Large intestine (tissue), 3 donors: ENCODE measurements at regions not wholly inside any gene's neighbourhood (a gene's known extent, or its start where the extent isn't known, plus 50 kb on each side); places are given as distances from the start of the nearest gene placed in this dataset.

Experiments
- DNase-seq, 2 donors: peaks; one replicate each; pipeline versions ENCODE4 v3.0.0 to v3.0.0-alpha.2; 2013
- H3K27ac ChIP-seq: one replicate; pipeline ENCODE4 v1.5.1; 2013; ENCODE audit warnings: low read length
- H3K27me3 ChIP-seq: 2 replicates; pipeline ENCODE4 v1.6.1; 2013; ENCODE audit warnings: low read length; ENCODE audit not compliant: control insufficient read depth, insufficient read depth
- H3K36me3 ChIP-seq: 2 replicates; pipeline ENCODE4 v1.6.1; 2013; ENCODE audit warnings: low read length; ENCODE audit not compliant: control insufficient read depth, insufficient read depth
- H3K4me1 ChIP-seq: one replicate; pipeline ENCODE4 v1.6.1; 2013; ENCODE audit warnings: low read length; ENCODE audit not compliant: control insufficient read depth, insufficient read depth
- H3K4me3 ChIP-seq: one replicate; pipeline ENCODE4 v1.5.1; 2013; ENCODE audit warnings: low read length
- H3K9me3 ChIP-seq: one replicate; pipeline ENCODE4 v1.6.1; 2013; ENCODE audit warnings: mild to moderate bottlenecking, low read depth, low read length, moderate library complexity; ENCODE audit not compliant: control insufficient read depth
- WGBS: methylation state at CpG from one replicate; pipeline ENCODE4 v1.1.5; 2013; ENCODE audit warnings: low lambda C conversion rate; ENCODE audit not compliant: insufficient coverage; 5-methylcytosine and 5-hydroxymethylcytosine counted together

DNA sequence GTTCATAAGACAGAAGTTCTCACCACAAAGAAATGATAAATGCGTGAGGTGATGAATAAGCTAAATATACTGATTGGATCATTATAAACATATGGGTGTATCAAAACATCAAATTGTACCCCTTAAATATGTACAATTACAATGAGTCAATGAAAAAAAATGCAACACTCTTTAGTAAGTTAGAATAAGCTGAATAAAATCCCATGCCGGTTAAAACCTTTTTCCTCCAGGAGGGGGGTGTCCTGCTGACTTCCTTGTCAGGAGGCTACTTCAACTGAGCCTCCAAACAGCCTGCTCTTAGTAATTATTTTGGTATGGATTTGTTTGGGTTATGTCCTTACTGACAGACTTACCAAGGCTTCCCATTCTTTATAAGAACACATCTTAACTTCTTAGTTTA is 649.1 kb downstream of the INHBA start:
- no peaks in the 10 kb centered on the region for H3K36me3 ChIP-seq
- WGBS, result 100% methylated on average over 1 of the region's 2 CpGs
- no peaks in the 10 kb centered on the region for H3K4me1 ChIP-seq
- no peak overlapping the region for H3K4me3 ChIP-seq
- H3K27me3 ChIP-seq, result no peaks in the 10 kb centered on the region
- no peak for DNase-seq
- H3K9me3 ChIP-seq, result no peaks in the 10 kb centered on the region
- H3K27ac ChIP-seq, result no peak overlapping the region

GRCh38 chr7:41052736-41053135 is 650.2 kb downstream of the INHBA start:
- Histone ChIP-seq H3K4me3 (no peak overlapping the region), H3K27ac (no peak overlapping the region)
- no peak for DNase-seq

GRCh38 chr7:41052201-41052600 is 650.7 kb downstream of the INHBA start:
- Histone ChIP-seq H3K4me1 (no peaks in the 10 kb centered on the region), H3K27ac (no peak overlapping the region), H3K27me3 (no peaks in the 10 kb centered on the region), H3K9me3 (no peaks in the 10 kb centered on the region), H3K36me3 (no peaks in the 10 kb centered on the region), H3K4me3 (no peak overlapping the region)
- no CpG with 5 or more reads among the region's 3 CpGs for WGBS
- no peak for DNase-seq

More at GRCh38 chr7:41052736-41053135, 650.2 kb downstream of the INHBA start:
- no CpG with 5 or more reads among the region's 6 CpGs for WGBS
- Histone ChIP-seq H3K36me3 (no peaks in the 10 kb centered on the region), H3K27me3 (no peaks in the 10 kb centered on the region), H3K4me1 (no peaks in the 10 kb centered on the region), H3K9me3 (no peaks in the 10 kb centered on the region)

GRCh38 chr7:41051535-41051934 is 651.4 kb downstream of the INHBA start:
- Histone ChIP-seq H3K27ac (no peak overlapping the region), H3K9me3 (no peaks in the 10 kb centered on the region), H3K27me3 (no peaks in the 10 kb centered on the region), H3K4me1 (no peaks in the 10 kb centered on the region), H3K36me3 (no peaks in the 10 kb centered on the region), H3K4me3 (no peak overlapping the region)
- 33% methylated on average over 2 of the region's 10 CpGs for WGBS
- peak in 1 of 2 donors; percentile 22 for DNase-seq

DNA sequence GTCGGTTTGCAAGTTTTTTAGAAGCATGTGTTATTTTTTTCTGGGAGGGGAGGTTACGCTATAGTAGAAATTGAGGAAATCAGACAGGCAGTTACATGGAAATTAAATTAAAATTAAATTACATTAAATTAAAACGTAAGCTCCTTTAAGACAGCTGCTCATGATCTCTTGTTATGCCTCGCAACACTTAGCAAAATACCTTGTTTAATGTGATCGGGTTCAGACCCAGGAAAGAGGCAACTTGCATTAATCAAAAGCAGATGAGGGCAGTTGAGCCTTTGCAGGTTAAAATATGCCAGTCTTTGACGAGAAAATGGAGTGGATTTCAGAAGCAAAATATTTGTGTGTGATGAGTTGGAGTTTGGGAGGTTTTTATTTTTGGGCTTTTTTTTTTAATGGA is 651.8 kb downstream of the INHBA start:
- H3K9me3 ChIP-seq, result no peaks in the 10 kb centered on the region
- no peaks in the 10 kb centered on the region for H3K27me3 ChIP-seq
- H3K4me3 ChIP-seq, result no peak overlapping the region
- no peak overlapping the region for H3K27ac ChIP-seq
- WGBS, result 100% methylated on average over 1 of the region's 6 CpGs
- DNase-seq, result no peak
- no peaks in the 10 kb centered on the region for H3K4me1 ChIP-seq
- H3K36me3 ChIP-seq, result no peaks in the 10 kb centered on the region

DNA sequence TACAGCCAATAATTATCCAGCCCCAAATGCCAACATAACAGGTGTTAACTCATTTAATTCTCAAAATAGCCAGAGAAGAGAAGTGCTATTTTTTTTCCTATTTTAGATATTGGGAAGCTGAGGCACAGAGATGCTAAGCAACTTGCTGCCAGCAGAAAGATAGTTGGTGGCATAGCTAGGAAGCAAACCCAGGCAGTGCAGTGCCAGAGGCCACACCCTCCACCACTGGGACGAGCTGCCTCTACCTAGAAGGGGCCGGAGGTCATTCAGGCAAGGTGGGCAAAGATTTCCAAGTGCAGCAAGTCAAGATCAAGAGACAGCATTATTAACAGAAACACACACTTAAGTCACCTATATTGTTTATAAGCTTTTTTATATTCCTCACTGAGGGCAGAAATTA is 654.1 kb downstream of the INHBA start:
- Histone ChIP-seq H3K36me3 (no peaks in the 10 kb centered on the region), H3K9me3 (no peaks in the 10 kb centered on the region), H3K4me3 (no peak overlapping the region), H3K27ac (no peak overlapping the region), H3K27me3 (no peaks in the 10 kb centered on the region), H3K4me1 (no peaks in the 10 kb centered on the region)
- no CpG with 5 or more reads among the region's 2 CpGs for WGBS
- no peak for DNase-seq

GRCh38 chr7:41047789-41048191 is 655.1 kb downstream of the INHBA start:
- H3K4me1 ChIP-seq, result no peaks in the 10 kb centered on the region
- H3K36me3 ChIP-seq, result no peaks in the 10 kb centered on the region
- H3K9me3 ChIP-seq, result no peaks in the 10 kb centered on the region
- H3K27ac ChIP-seq, result no peak overlapping the region
- no peaks in the 10 kb centered on the region for H3K27me3 ChIP-seq
- WGBS, result 100% methylated on average over 1 of the region's 9 CpGs
- no peak for DNase-seq
- no peak overlapping the region for H3K4me3 ChIP-seq

- Histone ChIP-seq H3K4me1 (no peaks in the 10 kb centered on the region), H3K27ac (no peak overlapping the region)
- no peak for DNase-seq
These were observed 655.7 kb downstream of the INHBA start for GRCh38 chr7:41047211-41047610.

GRCh38 chr7:41046776-41047175 is 656.1 kb downstream of the INHBA start:
- no peaks in the 10 kb centered on the region for H3K36me3 ChIP-seq
- H3K27ac ChIP-seq, result no peak overlapping the region
- H3K4me1 ChIP-seq, result no peaks in the 10 kb centered on the region
- no peaks in the 10 kb centered on the region for H3K27me3 ChIP-seq
- no peak overlapping the region for H3K4me3 ChIP-seq
- no peaks in the 10 kb centered on the region for H3K9me3 ChIP-seq
- DNase-seq, result no peak
- no CpG with 5 or more reads among the region's 4 CpGs for WGBS

More at GRCh38 chr7:41047211-41047610, 655.7 kb downstream of the INHBA start:
- Histone ChIP-seq H3K27me3 (no peaks in the 10 kb centered on the region), H3K9me3 (no peaks in the 10 kb centered on the region), H3K36me3 (no peaks in the 10 kb centered on the region), H3K4me3 (no peak overlapping the region)
- 47% methylated on average over 4 of the region's 5 CpGs for whole genome bisulfite sequencing

DNA sequence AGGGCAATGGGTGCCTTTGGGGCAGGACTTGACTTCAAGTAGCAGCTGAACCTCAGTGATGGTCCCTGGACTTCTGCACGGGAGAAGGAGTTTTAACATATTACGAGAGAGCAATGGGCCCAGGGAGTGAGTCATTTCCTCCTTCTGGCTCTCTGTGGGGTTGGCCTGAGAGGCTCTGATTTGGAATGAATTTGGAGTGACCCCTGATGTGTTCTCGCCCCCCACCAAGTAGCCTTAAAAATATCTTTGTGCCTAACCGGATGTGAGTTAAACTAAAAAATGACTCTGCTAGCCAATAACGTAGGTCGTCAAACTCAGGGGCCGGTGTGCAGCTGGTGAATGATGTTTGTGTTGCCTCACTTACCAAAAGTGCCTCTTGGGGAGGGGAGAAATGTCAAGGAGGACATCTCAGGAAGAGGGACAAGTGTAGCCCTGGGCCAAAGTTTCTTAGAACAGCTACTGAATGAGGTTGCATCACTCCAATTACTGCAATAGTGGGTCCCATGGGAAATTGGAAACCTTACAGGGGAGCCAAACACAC is 656.6 kb downstream of the INHBA start:
- Histone ChIP-seq H3K4me3 (no peak overlapping the region), H3K9me3 (no peaks in the 10 kb centered on the region), H3K27me3 (no peaks in the 10 kb centered on the region), H3K27ac (no peak overlapping the region), H3K36me3 (no peaks in the 10 kb centered on the region), H3K4me1 (no peaks in the 10 kb centered on the region)
- WGBS, result 60% methylated on average over 2 of the region's 7 CpGs
- no peak for DNase-seq

DNA sequence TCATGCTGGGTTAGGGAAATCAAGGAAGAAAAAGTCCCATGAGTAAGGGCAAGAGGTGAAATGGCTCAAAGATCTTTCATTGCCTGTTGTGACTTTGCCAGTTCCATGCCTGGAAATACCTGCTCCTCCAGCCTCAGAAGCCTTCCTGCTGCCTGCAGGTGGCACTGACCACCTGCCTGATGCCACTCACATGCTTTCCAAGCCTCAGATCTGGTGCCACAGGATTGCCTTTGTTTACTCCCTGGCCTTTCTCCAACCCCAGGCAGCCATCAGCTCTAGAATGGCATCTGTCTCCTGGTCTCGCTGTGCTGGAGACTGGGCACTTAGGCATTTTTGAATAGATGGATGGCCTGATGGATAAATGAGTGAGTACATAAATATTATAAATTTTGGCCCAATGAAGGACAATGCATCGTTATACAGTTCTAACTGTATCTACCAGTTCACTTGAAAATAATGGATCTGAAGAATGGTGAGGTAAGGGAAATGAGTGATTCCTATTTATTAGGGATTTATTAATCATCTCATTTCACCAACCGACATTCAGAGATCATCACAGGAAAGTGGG is 657.2 kb downstream of the INHBA start:
- no peak overlapping the region for H3K4me3 ChIP-seq
- H3K4me1 ChIP-seq, result no peaks in the 10 kb centered on the region
- H3K36me3 ChIP-seq, result no peaks in the 10 kb centered on the region
- no peak for DNase-seq
- no peaks in the 10 kb centered on the region for H3K9me3 ChIP-seq
- H3K27me3 ChIP-seq, result no peaks in the 10 kb centered on the region
- 100% methylated on average over 1 of the region's 3 CpGs for WGBS
- no peak overlapping the region for H3K27ac ChIP-seq
